ENCODE measurements at regions not wholly inside any gene's neighbourhood (a gene's known extent, or its start where the extent isn't known, plus 50 kb on each side); places are given as distances from the start of the nearest gene placed in this dataset.

DNA sequence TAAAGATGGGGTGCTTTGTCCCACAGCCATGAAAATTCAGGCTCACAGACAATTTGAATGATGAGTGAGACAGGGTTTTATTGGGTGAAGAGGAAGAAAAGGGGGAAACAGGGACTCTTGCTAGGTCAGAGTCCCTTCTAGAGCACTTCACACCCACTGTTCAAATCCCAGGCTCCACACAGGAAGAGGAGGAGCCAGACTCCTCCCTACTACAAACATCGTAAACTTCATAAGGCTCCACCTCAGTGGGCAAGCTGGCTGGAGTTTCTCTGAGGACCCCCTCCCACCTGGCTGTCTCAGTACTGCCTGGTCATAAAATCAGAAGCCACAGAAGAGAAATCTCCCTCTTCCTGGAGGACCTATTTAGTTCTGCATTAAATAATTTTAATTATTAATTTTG lies 80.3 kb upstream of the KCNMB2 start:
- DNase-seq (ENCODE audit: low spot score): no peak

DNA sequence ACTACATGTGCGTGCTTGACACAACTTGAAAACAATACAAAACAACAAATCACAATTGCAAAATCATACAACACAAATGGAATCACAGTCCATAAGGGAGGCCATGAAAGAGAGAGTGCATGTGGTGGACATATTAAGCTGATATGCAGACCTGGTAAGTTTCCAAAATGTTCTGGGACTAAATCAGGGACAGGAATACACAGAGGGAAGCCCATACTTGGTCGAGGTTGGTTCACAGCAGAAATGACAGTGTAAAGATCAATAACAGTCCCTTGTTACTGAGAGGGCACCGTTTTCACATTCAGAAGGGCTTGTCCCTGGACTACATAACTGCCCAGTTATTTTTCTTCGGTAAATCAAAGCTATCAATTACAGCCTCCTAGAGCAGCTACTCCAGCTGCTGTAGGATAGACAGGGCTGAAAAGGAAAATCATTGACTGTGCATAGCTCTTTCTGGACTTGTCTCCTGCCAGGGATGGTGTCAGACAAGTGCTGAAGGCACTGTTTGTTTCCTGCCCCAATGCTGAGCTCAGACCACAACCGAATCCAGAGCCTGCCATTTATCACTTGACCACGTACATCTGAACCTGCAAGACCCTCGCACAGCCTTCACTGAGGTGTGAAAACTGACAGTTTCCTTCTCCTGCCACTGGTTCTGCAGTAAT lies 79.5 kb upstream of the KCNMB2 start:
- no peak for DNase-seq (ENCODE audit: low spot score)

DNA sequence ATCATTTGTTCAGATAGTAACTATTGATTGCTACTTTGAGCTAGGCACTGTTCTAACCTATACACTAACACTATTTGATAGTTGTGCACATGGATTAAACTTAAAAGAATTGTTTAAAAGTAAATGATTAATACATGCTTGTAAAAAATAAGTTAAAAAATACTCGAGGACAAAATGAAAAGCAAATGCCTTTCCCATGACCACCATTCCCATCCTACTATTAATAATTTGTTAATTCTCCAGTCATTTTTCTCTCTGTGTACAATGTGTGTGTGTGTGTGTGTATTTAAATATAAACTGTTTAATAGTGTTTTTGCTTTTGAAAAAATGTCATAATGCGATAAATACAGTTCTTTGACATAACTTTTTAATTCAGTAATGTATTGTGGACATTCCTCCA lies 78.7 kb upstream of the KCNMB2 start:
- no peak for DNase-seq (ENCODE audit: low spot score)

DNA sequence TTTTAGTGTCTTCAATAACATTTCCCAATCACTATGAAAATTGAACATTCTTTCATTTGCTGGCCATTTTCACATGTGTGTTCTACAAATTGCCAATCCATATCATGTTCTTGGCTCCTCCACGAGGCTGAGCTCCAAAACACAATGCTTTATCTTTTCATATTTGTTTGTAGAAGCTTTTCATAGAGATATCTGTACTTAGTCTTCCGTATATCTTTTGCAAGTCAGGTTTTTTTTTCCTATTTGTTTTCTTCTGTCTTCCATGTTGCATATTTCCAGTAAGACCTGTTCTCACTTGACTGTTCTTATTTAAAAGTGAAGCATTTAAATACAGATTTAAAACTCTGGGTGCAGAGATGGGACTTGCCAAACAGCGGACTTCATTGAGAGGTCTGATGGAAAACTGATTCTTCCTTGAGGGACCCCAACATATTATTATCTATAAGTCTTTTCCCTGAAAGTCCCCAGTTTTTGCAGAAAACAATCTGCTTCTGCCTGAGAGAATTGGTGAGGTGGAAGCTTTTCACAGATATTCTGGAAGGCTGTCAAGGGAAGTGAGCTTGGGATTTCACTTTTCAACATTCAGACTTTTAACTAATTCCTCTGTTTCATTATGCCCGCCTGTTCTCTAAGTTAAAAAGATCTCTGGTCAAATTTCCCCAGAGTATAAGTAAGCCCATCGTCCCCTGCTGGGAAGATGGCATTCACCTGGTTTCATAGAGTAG lies 77.8 kb upstream of the KCNMB2 start:
- no peak for DNase-seq (ENCODE audit: low spot score)

DNA sequence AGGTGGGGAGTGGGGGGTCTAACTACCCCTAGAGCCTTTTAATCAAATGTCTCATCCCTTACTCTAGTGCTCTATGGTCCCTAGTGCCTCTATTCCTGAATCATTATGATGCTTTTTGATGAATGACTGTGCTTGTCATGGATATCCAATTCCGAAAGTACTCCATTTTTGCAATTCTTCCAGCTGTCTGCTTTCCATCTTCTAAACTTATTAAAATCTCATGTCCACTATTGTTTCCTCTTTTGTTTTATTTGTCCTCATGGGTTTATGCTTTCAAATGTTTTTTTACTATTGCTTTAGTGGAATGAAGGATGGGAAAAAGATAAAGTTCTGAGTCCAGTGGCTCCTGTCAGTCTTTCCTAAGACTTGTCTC lies 77.2 kb upstream of the KCNMB2 start:
- DNase-seq (ENCODE audit: low spot score): no peak

DNA sequence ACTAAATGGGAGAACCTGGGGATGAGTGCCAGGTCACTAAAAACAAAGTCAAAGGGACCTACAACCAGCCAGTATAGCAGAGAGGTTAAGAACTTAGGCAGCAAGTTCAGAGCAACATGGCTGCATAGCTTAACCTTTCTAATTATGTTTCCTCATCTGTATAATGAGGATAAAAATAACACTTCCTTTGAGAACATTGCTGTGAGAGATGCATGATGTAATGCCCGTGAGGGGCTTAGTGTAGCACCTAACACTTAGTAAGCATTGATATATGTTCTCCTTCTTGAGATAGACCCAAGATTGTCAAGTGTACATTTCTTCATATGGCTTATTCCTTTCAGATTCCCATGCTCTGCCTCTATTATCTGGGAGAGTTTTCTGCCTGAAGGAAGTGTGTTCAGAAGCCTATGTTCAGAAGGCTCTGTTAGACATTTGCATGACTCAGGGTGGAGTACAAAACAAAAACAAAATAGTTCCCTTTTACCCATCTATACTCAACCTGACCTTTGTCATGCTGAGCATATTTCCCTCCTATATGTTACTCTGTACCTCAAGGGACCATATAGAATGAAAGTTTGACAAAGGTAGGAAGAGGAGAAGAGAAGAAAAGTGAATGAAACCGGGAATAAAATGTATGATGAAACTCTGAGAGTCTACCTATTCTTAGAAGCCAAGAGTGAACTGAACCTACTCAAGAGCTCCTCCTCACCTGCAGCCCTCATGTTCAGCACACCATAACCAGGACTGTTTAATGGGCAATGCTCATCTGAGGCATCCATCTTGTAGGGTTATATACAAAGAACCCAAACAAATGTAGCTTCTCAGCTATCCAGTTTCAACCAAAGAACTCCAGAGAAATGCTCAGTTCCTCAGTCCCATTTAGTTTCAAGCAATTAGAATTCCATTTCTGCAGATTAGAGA lies 70.7 kb upstream of the KCNMB2 start:
- DNase-seq (ENCODE audit: low spot score): no peak

DNA sequence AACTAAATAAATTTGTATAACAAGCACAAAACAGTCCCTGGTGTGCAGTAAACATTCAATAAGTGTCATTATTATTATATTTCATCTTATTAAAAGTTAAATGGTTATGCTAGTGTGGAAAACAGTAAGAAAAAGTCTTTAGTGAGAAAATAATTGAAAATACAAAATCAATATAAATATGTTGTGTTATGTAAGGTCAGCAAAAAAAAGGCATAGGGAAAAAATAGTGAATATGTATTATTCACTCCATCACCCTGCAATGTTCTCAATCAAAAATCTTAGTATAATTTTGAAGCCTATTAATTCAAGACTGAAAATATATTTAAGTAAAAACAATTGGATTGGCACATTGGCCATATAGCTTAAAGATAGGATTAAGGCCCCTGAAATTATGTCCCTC lies 63.3 kb upstream of the KCNMB2 start:
- DNase-seq (ENCODE audit: low spot score): no peak

DNA sequence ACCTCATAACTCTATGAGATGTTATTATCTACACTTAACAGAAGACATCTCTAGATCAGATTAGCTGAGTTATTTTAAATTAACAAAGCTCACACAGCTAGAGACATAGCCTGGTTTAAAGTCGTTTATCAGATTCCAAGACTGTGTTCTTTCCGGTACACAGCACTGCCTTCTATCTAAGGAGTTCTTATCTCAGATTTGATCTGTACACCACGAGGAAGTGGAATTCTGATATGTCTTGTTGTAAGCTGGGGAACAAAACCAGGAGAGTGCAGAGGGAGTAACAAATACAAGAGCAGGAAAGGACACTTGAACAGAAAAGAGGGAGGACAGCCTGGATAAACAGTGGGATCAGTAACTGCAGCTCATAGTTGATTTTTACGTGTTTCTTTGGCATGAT lies 61.7 kb upstream of the KCNMB2 start:
- DNase-seq (ENCODE audit: low spot score): no peak

DNA sequence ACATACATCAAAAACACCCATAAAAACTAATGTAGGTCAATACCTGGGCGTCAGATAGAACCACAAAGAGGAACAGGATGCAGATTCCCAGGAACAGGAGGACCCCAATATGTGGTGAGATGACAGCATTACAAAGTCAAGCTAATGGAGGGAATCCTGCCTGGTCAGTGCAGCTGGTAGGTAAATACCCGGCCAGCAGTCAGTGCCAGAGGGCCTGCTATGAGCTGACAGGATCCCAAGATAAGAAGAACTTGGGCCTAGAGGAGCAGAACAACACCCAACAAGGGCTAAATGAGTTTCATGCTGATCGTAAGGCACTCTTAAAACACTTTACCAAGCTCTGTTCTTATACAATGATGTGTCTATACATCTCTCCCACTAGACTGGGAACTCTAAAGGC lies 61.2 kb upstream of the KCNMB2 start:
- no peak for DNase-seq (ENCODE audit: low spot score)

DNA sequence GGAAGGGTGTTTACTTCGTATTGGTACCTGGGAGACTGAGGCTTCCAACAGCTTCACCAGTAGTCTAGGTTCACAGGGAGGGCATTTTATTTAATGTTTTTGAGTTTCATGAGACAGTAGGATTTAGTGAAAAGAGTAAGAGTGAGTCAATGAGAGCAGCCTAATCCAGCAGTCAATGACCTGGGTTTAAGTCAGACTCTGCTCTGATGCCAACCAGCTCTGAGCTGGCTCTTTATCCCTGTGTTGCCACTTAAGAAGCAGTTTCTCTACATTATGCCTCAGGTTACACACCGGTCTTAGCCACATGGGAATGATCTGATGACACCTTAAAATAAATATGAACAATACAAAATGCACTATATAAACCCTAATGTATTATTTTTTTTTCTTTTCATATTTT lies 59.4 kb upstream of the KCNMB2 start:
- DNase-seq (ENCODE audit: low spot score): no peak

DNA sequence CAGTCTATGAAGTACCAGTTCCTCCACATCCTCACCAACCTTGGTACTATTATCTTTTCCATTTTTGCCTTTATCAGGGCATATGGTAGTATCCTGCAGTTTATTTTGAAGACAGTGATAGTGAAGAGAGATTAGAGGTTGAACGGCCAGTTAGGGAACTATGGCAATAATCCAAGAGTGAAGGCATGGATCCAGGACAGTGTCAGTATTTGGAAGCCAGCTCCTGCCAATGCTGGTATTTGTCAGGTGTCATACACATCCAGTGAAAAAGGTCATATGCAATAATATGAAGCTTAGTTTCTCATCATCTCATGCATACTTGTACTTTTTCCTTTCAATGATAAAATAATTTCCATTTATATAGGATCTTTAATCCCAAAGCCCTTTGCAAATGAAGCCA lies 56.8 kb upstream of the KCNMB2 start:
- no peak for DNase-seq (ENCODE audit: low spot score)

DNA sequence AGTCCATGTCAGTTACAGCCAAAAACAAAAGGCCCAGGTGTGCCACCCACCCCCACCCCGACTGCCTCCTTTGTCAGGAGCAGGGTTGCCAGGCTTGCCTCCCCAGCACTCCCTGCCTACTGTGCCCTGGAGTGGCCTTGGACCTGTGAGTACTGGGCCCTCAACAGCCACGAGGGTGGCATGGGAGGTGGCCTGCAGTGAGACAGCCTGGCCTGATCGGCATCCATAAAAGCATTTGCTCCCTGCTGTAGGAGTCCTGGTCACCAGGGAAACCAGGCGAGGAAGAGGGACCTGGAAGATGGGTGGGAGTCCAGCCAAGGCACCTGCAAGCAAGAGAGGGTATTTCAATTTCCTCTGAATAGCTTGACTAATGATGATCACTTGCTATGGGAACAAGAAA lies 56.4 kb upstream of the KCNMB2 start:
- DNase-seq (ENCODE audit: low spot score): no peak

DNA sequence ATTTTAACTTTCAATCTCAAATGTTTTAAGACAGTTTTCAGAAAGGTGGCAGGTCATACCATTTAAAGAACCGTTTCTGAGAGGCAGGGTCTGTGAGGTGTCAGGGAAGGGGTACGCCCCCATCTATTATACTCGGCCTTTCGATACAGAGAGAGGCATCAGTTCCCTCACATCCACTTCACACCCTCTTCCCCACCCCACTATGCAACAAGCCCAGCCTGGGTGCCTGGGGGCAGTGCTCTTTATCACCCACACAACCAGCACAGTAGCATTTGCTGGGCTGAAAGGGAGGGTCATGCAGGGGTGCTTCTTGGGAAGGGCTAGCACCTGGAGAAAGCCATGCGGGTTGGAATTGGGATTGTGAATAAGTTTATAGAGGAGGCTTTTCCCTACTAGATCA lies 56.0 kb upstream of the KCNMB2 start:
- DNase-seq (ENCODE audit: low spot score): no peak

DNA sequence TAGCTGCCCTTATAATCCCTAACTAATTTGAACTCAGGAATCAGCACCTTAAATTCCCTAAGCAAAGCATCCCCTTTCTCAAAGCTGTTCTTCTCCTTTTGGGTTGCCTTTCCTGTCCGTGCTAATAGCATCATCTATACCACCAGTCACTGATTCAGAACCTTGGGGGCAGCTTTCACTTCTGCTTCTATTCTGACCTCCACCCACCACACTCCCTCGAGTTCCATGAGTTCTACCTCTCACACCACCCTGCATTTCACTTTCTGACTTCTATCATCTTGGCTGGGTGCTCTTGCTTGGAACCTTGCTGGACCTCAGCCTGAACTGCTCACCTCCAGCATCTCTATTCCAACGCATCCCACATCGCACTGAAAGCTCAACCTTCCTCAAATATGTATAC lies 55.4 kb upstream of the KCNMB2 start:
- no peak for DNase-seq (ENCODE audit: low spot score)

DNA sequence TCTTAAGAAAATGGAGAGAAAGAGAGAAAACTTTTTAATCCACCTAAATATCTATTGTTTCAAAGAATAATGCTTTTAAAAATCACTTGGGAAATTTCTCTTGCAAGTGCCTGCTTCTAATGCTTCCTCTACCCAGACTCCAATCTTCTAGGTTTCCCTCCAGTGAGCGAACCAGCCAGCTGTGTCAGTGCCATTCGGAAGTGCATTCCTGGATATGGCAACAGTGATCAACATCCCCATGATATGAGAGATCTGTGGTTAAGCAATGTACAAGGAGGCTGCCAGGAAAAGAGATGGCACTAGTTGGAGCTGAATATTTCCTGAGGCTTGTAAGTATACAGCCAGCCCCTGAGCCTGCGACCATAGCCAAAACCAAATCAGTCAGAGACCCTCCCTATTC lies 53.3 kb upstream of the KCNMB2 start:
- no peak for DNase-seq (ENCODE audit: low spot score)

DNA sequence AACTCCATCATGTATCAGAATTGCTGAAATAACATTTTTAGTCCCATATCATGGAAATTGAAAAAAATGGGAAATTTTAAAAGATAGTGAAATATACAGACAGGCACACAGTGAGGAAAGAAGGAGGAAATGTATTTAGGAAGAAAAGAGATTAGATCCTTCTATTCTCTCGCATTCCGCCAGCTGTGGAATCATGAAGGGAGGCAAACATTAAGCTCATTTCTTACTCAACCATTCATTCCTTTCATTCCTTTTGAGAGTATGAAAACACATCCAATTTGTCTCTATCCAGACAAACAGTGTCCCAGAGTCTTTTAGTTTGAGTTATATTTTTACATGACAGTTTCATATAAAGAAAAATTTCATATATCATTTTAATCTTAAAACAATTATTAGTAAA lies 52.5 kb upstream of the KCNMB2 start:
- peak; percentile 41 for DNase-seq (ENCODE audit: low spot score)

DNA sequence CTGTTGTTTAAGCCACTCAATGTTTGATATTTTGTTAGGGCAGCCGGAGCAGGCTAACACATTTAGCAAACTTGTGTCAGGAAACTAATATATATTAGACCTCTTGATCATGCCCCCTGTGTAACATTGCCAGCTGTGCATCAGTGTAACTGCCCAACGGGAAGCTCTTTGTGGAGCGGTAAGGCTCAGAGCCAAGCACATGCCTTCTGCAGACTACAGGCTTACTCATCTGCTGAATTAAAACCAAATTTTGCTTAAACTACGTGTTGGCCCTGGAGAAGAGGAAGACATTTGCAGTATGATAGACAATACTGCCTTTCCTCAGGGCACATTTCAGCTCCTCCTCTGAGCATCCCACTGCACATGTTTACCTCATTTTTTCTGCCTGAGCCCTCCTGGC lies 50.5 kb upstream of the KCNMB2 start:
- DNase-seq (ENCODE audit: low spot score): peak; percentile 70
